ENCODE measurements at regions not wholly inside any gene's neighbourhood (a gene's known extent, or its start where the extent isn't known, plus 50 kb on each side); places are given as distances from the start of the nearest gene placed in this dataset.

GRCh38 chr15:60118626-60119025, 114.5 kb downstream of the FOXB1 start:
- no peak for TF ChIP-seq CTCF (IDR thresholded peaks at IDR 0.05; ENCODE audit: extremely low read depth in 1 of 2, insufficient read depth in 1 of 2, low read depth in 1 of 2, low read length in 2 of 2)
- no peak for TF ChIP-seq JUN (IDR thresholded peaks at IDR 0.05; ENCODE audit: borderline replicate concordance, insufficient read depth, insufficient read length, low read depth)
- no peak for TF ChIP-seq POLR2A (IDR thresholded peaks at IDR 0.05; ENCODE audit: low read depth, low read length)
- no peak for TF ChIP-seq POLR2AphosphoS5 (IDR thresholded peaks at IDR 0.05; ENCODE audit: insufficient read depth, low read depth, low read length)
